ENCODE measurements at regions not wholly inside any gene's neighbourhood (a gene's known extent, or its start where the extent isn't known, plus 50 kb on each side); places are given as distances from the start of the nearest gene placed in this dataset.

- Mint-ChIP-seq H3K27ac (ENCODE audit: unreplicated experiment) (no peak overlapping the region), H3K9me3 (ENCODE audit: low read depth) (peaks cover 2% of the 10 kb centered on the region), H3K4me1 (ENCODE audit: low read depth) (no peaks in the 10 kb centered on the region), H3K4me3 (ENCODE audit: unreplicated experiment) (no peak overlapping the region), H3K27me3 (ENCODE audit: low read depth) (peaks cover 15% of the 10 kb centered on the region), H3K36me3 (ENCODE audit: low read depth) (no peaks in the 10 kb centered on the region)
- DNase-seq (ENCODE audit: low spot score) = no peak
- no peak for TF ChIP-seq CTCF (IDR thresholded peaks at IDR 0.05)
These were observed 94.2 kb downstream of the AIPL1 start for GRCh38 chr17:6340708-6341107.

- H3K4me1 Mint-ChIP-seq (ENCODE audit: low read depth) = no peaks in the 10 kb centered on the region
- H3K9me3 Mint-ChIP-seq (ENCODE audit: low read depth) = no peaks in the 10 kb centered on the region
- no peak overlapping the region for H3K27ac Mint-ChIP-seq (ENCODE audit: unreplicated experiment)
- H3K27me3 Mint-ChIP-seq (ENCODE audit: low read depth) = peaks cover 14% of the 10 kb centered on the region
- TF ChIP-seq CTCF (IDR thresholded peaks at IDR 0.05) = no peak
- DNase-seq (ENCODE audit: low spot score) = no peak
- no peak overlapping the region for H3K4me3 Mint-ChIP-seq (ENCODE audit: unreplicated experiment)
- no peaks in the 10 kb centered on the region for H3K36me3 Mint-ChIP-seq (ENCODE audit: low read depth)
These were observed 100.5 kb downstream of the AIPL1 start for GRCh38 chr17:6334386-6334785.

DNA sequence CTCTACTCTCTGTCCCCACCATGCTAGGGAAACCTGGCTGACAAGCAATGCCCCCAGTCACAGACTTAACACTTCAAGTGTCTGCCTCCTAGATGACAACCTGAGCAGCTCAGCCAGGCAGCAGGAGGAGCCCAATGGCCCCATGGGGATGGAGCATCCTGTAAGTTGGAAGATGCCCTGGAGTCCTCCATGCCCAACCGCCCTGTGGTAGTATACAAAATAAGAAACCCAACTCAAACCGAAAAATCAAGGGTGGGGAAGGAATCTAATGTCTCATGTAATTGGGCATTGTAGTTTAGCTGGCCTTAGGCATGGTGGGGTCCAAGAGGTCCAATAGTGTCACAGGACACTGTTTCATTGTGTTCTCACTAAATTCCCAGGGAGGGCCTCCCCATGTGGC lies 104.0 kb downstream of the AIPL1 start:
- Mint-ChIP-seq H3K27ac (ENCODE audit: unreplicated experiment) (no peak overlapping the region), H3K4me1 (ENCODE audit: low read depth) (no peaks in the 10 kb centered on the region), H3K36me3 (ENCODE audit: low read depth) (peaks cover 2% of the 10 kb centered on the region), H3K27me3 (ENCODE audit: low read depth) (peaks cover 14% of the 10 kb centered on the region), H3K9me3 (ENCODE audit: low read depth) (no peaks in the 10 kb centered on the region), H3K4me3 (ENCODE audit: unreplicated experiment) (no peak overlapping the region)
- DNase-seq (ENCODE audit: low spot score) = no peak
- no peak for TF ChIP-seq CTCF (IDR thresholded peaks at IDR 0.05)

GRCh38 chr17:6328279-6328678 lies 106.6 kb downstream of the AIPL1 start:
- Mint-ChIP-seq H3K27me3 (ENCODE audit: low read depth) (peaks cover 8% of the 10 kb centered on the region), H3K27ac (ENCODE audit: unreplicated experiment) (no peak overlapping the region), H3K36me3 (ENCODE audit: low read depth) (peaks cover 2% of the 10 kb centered on the region), H3K4me1 (ENCODE audit: low read depth) (no peaks in the 10 kb centered on the region), H3K4me3 (ENCODE audit: unreplicated experiment) (no peak overlapping the region), H3K9me3 (ENCODE audit: low read depth) (no peaks in the 10 kb centered on the region)
- TF ChIP-seq CTCF (IDR thresholded peaks at IDR 0.05) = no peak
- DNase-seq (ENCODE audit: low spot score) = no peak

DNA sequence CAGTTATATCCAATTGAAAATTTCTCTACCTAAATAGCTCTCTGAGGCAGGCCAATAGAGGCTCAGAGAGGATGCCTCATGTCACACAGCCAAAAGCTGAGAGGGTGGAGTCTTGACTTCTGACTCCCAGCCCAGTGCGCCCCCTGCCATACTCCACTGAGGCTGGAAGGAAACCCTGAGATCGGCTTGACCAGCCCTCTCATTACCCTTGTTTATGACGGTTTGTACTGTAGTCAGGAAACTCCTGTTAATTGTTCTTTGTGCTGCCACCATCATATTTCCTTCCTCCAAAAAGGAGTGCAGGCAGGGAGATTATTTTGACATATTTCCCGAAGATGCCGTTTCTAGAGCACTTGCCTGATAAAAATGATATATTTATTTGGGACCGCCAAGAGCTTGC lies 107.9 kb downstream of the AIPL1 start:
- Mint-ChIP-seq H3K4me3 (ENCODE audit: unreplicated experiment) (no peak overlapping the region), H3K9me3 (ENCODE audit: low read depth) (no peaks in the 10 kb centered on the region), H3K27me3 (ENCODE audit: low read depth) (peaks cover 7% of the 10 kb centered on the region), H3K36me3 (ENCODE audit: low read depth) (peaks cover 2% of the 10 kb centered on the region), H3K27ac (ENCODE audit: unreplicated experiment) (no peak overlapping the region), H3K4me1 (ENCODE audit: low read depth) (no peaks in the 10 kb centered on the region)
- DNase-seq (ENCODE audit: low spot score) = no peak
- TF ChIP-seq CTCF (IDR thresholded peaks at IDR 0.05) = no peak

Measured in chondrocyte (in vitro differentiated cells).